ENCODE measurements at regions not wholly inside any gene's neighbourhood (a gene's known extent, or its start where the extent isn't known, plus 50 kb on each side); places are given as distances from the start of the nearest gene placed in this dataset.
"Not testable (repeated sequence)": the region's sequence is repeated elsewhere in the genome, so short reads cannot be mapped to it uniquely, and the experiment has no call there.

DNA sequence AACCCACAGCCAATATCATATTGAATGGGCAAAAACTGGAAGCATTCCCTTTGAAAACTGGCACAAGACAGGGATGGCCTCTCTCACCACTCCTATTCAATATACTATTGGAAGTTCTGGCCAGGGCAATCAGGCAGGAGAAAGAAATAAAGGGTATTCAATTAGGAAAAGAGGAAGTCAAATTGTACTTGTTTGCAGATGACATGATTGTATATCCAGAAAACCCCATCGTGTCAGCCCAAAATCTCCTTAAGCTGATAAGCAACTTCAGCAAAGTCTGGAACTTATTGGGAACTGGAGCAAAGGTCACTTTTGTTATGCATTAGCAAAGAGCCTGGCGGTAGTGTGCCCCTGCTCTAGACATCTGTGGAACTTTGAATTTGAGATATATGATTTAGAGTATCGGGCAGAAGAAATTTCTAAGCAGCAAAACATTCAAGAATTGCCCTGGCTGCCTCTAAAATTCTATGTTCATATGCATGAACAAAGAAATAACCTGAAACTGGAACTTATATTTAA is 53.4 kb upstream of the PSMA1 start:
- not testable (repeated sequence) for DNase-seq

DNA sequence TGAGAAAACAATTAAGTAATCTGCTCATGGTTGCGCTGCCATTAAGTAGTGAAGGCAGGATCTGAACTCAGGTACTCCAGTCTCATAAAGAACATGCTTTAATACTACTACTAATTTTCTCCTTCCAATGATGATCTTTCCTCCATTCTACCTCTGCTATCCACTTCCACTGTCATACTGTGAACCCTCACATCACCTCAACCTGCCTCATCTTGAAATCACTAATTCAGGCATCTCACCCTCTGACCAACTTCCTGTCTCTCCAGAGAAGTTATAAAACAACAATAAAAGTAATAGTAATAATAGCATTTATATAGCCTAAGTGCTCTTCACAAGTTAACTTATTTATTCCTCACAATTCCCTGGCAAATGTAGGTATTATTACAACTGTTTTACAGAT is 57.1 kb upstream of the PSMA1 start:
- DNase-seq: no peak

DNA sequence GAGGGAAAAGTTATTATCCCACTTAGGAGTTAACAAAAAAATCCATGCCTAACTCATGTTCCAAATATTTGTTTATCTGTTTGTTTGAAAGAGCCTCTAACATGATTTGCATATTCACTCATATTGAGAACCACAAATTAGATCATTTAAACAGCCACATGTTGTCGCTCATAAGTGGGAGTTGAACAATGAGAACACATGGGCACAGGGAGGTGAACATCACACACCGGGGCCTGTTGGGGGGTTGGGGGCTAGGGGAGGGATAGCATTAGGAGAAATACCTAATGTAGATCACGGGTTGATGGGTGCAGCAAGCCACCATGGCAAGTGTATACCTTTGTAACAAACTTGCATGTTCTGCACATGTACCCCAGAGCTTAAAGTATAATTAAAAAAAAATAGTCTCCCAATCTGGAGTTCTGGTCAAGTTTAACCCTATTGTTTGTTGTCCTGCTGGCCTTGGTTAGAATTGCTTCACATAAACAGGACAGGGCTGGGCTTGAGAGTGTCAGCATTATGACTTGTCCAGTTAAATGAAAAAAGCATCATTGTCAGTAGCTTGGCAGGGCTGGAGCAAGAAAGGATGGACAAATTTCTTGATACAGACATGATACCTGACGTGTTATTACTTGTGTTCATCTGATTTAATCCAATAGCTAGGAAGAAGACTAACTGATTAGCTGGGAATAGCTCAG is 57.8 kb upstream of the PSMA1 start:
- no peak for DNase-seq

DNA sequence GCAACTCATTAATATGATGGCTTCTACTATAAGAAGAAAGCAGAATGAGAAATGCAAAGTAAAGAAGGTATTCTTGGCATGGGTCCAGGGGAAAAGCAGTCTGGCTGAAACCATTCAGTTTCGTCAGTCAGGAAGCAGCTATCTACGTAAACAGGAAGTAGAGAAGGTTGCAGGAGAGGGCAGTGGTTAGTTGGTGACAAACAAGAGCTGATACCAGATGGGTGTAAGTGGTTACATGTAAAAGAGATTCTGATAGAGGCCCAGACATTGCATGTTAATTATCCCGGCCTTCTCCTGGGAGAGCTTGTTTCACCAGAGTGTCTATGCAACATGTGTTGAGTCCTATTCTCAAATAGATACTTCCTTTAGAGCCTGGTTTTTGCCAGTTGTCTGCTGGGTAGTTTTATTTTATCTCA is 58.4 kb upstream of the PSMA1 start:
- DNase-seq: peak; percentile 76 to 81

DNA sequence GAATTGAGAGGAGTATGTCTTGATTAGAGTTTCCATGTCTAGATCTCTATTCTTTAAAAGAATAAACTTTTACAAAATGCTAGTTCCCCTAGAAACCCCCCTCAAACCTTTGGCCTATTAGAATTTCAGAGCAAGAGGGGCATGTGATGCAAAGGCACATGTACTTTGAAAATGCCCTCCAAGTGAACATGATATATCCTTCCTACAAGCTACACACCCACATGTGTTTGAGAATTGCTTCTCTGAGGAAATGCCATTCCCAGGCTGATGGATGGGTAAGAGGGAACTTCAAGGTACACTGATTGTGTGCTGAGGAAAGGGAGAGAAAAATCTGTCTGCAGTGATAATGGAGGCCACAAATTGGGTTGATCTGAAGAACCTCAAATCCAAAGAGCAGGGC is 59.5 kb upstream of the PSMA1 start:
- DNase-seq: peak; percentile 27 to 42

DNA sequence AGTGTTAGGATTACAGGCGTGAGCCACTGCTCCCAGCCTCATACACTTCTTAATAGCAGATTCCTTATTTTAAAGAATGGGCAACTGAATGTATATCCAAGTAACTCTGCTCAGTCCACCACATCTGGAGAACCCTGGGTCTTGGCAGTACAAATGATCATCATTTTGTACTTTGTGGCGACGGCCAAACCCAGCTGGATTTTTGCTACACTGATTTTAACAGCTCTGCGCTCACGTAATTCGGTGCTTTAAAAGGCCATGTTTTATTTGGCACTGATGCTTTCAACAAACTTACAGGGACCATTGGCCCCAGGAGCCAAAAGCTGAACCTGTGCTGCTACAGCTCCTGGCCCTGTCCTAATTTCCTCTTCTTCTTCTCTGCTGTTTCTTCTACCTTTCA is 60.8 kb upstream of the PDE3B start:
- no peak for DNase-seq

DNA sequence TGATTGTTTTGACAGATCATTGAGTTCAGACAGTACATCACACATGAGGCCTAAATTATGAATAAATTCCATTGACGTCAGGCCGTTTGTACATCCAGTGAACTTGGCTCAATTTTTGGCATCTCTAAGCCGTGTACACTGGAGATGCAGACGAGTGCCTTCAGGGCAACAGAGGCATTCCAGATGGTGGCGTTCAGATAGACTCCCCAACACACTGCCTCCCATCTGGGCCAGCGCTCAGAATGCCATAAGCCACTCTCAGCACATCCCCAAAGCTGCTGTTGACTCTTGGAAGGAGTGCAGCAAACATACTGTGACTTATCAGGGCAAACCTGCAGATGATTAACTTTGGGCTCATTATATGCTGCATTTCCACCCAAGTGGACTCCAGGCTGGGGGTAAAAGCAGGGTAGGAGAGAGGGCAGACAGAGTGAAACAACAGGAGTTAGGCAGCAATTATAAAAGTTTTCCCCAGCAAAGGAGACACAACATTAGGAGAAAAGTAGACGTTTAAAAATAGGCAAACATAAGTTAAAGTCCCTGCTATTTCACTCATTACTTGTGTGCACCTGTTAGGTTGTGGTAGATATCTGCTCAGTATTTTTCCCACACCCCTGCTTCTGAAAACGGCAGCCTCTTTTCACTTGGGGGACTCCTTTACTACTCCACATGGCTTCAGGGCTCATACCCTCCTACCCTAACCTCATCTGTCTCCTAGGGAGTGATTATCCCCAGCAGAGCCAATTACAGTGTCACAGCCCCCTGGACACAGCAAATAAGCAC is 60.2 kb upstream of the PDE3B start:
- no peak for DNase-seq

DNA sequence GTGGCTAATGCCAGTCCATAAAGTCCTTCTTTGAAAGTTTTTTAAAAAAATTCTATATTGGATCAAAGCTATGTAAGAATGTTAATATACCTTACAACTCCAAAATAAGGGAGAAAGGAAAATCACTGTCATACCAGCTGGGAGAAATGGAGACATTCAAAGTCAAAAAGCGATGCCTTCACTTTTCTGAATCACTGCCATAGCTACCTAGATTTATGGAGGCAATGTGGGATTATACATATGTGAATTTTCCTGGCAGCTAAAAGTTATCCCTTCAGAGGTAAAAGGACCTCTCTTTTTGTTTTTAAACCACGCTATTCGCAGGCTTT is 59.6 kb upstream of the PDE3B start:
- DNase-seq: no peak

DNA sequence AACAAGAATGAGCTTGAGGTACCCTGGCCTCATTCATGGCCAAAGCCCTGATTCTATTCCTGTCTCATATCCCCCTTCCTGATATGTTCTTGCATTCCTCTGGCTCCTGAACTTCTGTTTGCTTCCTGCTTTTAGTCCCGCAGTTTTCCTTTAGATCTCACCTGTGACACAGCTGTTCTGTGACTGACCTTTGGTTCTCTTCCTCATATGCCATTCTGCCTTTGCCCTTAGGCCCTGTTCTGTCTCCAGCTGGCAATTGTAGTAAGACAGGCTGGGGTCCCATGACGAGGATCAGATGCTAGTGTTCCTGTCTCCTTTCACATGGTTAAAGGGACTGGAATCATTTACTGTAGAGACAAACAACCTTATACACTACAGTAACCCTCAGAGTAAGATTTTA is 59.0 kb upstream of the PDE3B start:
- peak in 1 of 2 donors; percentile 6 for DNase-seq

DNA sequence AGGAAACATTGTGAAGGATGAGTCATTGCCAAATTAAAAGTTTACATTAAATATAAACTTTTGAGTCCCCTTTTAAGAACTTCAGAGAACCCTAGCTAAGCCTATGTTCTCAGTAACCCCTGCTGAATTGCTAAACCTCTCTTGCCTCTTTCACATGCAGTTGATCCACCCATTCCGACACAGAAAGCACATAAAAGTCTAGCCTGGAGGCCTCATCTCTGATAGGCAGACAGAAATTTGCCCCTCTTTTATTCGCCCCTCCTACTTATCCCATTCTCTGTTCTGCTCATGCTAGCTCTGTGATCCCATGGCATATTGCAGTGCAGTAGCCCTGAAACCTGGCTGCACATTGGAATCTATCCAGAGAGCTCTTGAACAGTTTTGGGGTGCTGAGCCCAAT is 58.2 kb upstream of the PDE3B start:
- DNase-seq: no peak

DNA sequence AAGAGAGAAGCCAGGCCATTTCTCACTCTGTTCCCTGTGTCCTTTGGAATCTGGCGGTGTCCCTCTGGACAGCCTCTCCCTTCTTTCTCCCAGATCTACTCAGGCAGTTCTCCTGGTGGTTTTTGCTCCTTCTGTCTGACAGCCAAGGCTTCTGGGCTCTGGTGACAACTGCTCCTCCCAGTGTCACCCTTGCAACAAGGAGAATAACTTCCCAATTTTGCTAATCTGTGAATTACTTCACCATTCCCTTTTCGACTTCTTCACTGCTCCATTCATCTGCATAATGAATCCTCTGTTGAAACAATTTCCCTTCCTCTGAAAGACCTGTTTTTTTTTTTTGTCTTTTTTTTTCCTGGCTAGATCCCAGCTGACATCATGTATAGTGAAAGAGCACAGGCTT is 56.3 kb upstream of the PDE3B start:
- peak; percentile 63 to 74 for DNase-seq

DNA sequence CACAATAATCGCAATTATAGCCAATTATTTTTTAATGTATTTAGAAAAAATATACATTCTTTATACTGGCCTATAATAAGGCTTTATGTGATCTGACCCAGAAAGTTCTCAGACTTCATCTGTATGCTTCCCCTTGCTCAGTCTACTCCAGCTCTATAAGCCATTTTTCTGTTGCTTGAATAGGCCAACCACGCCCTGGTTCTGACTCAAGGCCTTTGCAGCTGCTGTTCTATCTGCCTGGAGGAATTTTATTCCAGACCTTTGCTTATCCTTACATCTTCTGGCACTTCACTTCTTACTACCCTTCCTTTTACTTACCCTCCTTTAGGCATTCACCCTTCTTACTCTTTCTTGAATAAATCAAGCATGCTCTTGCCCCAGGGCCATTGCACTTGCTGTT is 54.9 kb upstream of the PDE3B start:
- no peak for DNase-seq

DNA sequence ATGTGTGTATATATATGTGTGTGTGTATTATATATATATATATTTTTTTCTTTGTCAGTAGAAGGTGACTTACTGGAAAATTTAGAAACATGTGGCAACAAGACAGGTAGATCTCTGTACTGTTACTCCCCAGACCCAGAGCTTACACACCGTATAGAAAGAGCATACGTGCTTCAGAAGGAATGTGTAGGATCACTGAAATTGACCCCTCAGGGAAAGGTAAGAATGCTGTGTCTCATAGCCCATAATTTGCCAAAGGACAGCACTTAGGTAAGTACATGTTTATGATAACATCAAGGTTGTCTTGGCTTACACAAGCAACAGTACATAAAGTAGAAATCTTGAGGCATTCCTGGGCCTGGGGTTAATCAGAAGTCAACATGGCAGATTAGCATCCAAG is 54.2 kb upstream of the PDE3B start:
- no peak for DNase-seq

DNA sequence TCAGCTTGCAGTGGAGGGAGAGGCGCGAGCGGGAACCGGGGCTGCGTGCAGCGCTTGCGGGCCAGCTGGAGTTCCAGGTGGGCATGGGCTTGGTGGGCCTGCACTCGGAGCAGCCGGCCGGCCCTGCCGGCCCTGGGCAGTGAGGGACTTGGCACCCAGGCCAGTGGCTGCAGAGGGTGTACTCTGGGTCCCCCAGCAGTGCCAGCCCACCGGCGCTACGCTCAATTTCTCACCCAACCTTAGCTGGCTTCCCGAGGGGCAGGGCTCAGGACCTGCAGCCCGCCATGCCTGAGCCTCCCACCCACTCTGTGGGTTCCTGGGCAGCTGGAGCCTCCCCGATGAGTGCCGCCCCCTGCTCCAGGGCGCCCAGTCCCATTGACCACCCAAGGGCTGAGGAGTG is 52.6 kb upstream of the PDE3B start:
- not testable (repeated sequence) for DNase-seq

DNA sequence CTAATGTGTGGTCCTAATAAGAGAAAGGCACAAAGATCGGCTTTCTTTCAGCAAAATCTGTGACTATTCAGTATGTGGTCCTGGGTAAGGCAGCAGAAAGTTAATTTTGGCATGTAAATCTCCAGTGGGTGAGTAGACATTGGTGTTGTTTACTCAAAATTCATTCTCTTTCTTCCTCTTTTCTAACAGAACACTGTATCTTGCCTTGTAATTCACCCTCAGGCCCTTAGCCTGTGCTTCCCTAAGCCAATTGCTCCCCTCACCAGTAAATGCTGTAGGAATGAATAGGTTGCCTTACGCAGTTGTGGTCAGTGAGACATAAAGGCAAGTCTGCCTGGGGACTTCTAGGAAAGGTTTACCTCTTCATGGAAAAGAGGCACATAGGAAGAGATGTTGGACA is 49.9 kb upstream of the PDE3B start:
- DNase-seq: no peak

Data from inflammatory macrophage (primary cell).